BE2C (cell line): ENCODE measurements at regions not wholly inside any gene's neighbourhood (a gene's known extent, or its start where the extent isn't known, plus 50 kb on each side); places are given as distances from the start of the nearest gene placed in this dataset.

ENCODE experiments used
- DNase-seq: peaks from one replicate; pipeline ENCODE4 v3.0.0-alpha.2; 2020
- H3K27me3 ChIP-seq: fragments of 250-450 bp; sonication (Bioruptor Pico); 2 replicates; pipeline ENCODE4 v1.5.1; 2020; ENCODE audit warnings: mild to moderate bottlenecking
- H3K36me3 ChIP-seq: fragments of 250-450 bp; sonication (Bioruptor Pico); 2 replicates; pipeline ENCODE4 v1.5.1; 2020; ENCODE audit warnings: mild to moderate bottlenecking
- H3K4me1 ChIP-seq: fragments of 250-450 bp; sonication (Bioruptor Pico); 2 replicates; pipeline ENCODE4 v1.5.1; 2020
- H3K4me3 ChIP-seq: 2 replicates; pipeline ENCODE4 v1.5.1; 2011; ENCODE audit warnings: low read depth, low read length
- H3K9me3 ChIP-seq: fragments of 250-450 bp; sonication (Bioruptor Pico); 2 replicates; pipeline ENCODE4 v1.5.1; 2020
- CTCF ChIP-seq: IDR thresholded peaks from 2 replicates; pipeline ENCODE4 v1.5.1; 2012; ENCODE audit warnings: mild to moderate bottlenecking, low read depth, low read length

GRCh38 chr4:111399623-111400022 lies 745.6 kb upstream of the FAM241A start:
- Histone ChIP-seq H3K4me3 (no peak overlapping the region), H3K9me3 (no peaks in the 10 kb centered on the region), H3K27me3 (no peaks in the 10 kb centered on the region), H3K4me1 (peaks cover 11% of the 10 kb centered on the region), H3K36me3 (no peaks in the 10 kb centered on the region)
- TF ChIP-seq CTCF = no peak
- peak; percentile 66 for DNase-seq

GRCh38 chr4:111400741-111401140 lies 744.5 kb upstream of the FAM241A start:
- Histone ChIP-seq H3K4me3 (no peak overlapping the region), H3K9me3 (no peaks in the 10 kb centered on the region), H3K27me3 (no peaks in the 10 kb centered on the region), H3K36me3 (no peaks in the 10 kb centered on the region), H3K4me1 (peaks cover 11% of the 10 kb centered on the region)
- peak; percentile 59 for DNase-seq
- TF ChIP-seq CTCF = no peak

- TF ChIP-seq CTCF = no peak
- Histone ChIP-seq H3K4me3 (no peak overlapping the region), H3K27me3 (no peaks in the 10 kb centered on the region), H3K4me1 (peaks cover 3% of the 10 kb centered on the region), H3K36me3 (no peaks in the 10 kb centered on the region), H3K9me3 (no peaks in the 10 kb centered on the region)
- no peak for DNase-seq
Measured at GRCh38 chr4:111404673-111405072, 740.6 kb upstream of the FAM241A start.

GRCh38 chr4:111405989-111406388 lies 739.3 kb upstream of the FAM241A start:
- no peak for DNase-seq
- Histone ChIP-seq H3K27me3 (no peaks in the 10 kb centered on the region), H3K4me1 (no peaks in the 10 kb centered on the region; the same call in 1 of the 2 replicates), H3K9me3 (no peaks in the 10 kb centered on the region), H3K36me3 (no peaks in the 10 kb centered on the region), H3K4me3 (no peak overlapping the region)
- TF ChIP-seq CTCF = no peak

- TF ChIP-seq CTCF = no peak
- Histone ChIP-seq H3K9me3 (no peaks in the 10 kb centered on the region), H3K27me3 (no peaks in the 10 kb centered on the region), H3K4me1 (no peaks in the 10 kb centered on the region; the same call in 1 of the 2 replicates), H3K4me3 (no peak overlapping the region), H3K36me3 (no peaks in the 10 kb centered on the region)
- DNase-seq = no peak
Measured at GRCh38 chr4:111410571-111410970, 734.7 kb upstream of the FAM241A start.

- Histone ChIP-seq H3K36me3 (no peaks in the 10 kb centered on the region), H3K27me3 (no peaks in the 10 kb centered on the region), H3K9me3 (no peaks in the 10 kb centered on the region), H3K4me1 (no peaks in the 10 kb centered on the region), H3K4me3 (no peak overlapping the region)
- DNase-seq = no peak
- no peak for TF ChIP-seq CTCF
Measured at GRCh38 chr4:111417521-111417920, 727.7 kb upstream of the FAM241A start.
